ENCODE measurements at regions not wholly inside any gene's neighbourhood (a gene's known extent, or its start where the extent isn't known, plus 50 kb on each side); places are given as distances from the start of the nearest gene placed in this dataset.

- no peak for TF ChIP-seq CTCF (IDR thresholded peaks at IDR 0.05; ENCODE audit: insufficient read depth, low read depth, low read length, missing control alignments)
- peak; percentile 38 for DNase-seq (ENCODE audit: low read depth)
- H3K4me3 ChIP-seq (ENCODE audit: low read length): no peak overlapping the region
These were observed 997.6 kb upstream of the ATXN8OS start for GRCh38 chr13:69109891-69110525.

- H3K4me3 ChIP-seq (ENCODE audit: low read length): no peak overlapping the region
- no peak for TF ChIP-seq CTCF (IDR thresholded peaks at IDR 0.05; ENCODE audit: insufficient read depth, low read depth, low read length, missing control alignments)
- no peak for DNase-seq (ENCODE audit: low read depth)
These were observed 999.1 kb upstream of the ATXN8OS start for GRCh38 chr13:69108486-69108885.

GRCh38 chr13:69107436-69107835, 1000.2 kb upstream of the ATXN8OS start:
- no peak for TF ChIP-seq CTCF (IDR thresholded peaks at IDR 0.05; ENCODE audit: insufficient read depth, low read depth, low read length, missing control alignments)
- H3K4me3 ChIP-seq (ENCODE audit: low read length): no peak overlapping the region
- DNase-seq (ENCODE audit: low read depth): no peak

GRCh38 chr13:69101841-69102240, 1005.8 kb upstream of the ATXN8OS start:
- no peak for DNase-seq (ENCODE audit: low read depth)
- no peak overlapping the region for H3K4me3 ChIP-seq (ENCODE audit: low read length)
- TF ChIP-seq CTCF (IDR thresholded peaks at IDR 0.05; ENCODE audit: insufficient read depth, low read depth, low read length, missing control alignments): no peak

GRCh38 chr13:69094485-69094884, 1013.1 kb upstream of the ATXN8OS start:
- no peak for TF ChIP-seq CTCF (IDR thresholded peaks at IDR 0.05; ENCODE audit: insufficient read depth, low read depth, low read length, missing control alignments)

GRCh38 chr13:69092615-69093322, 1014.9 kb upstream of the ATXN8OS start:
- no peak overlapping the region for H3K4me3 ChIP-seq (ENCODE audit: low read length)
- no peak for DNase-seq (ENCODE audit: low read depth)
- TF ChIP-seq CTCF (IDR thresholded peaks at IDR 0.05; ENCODE audit: insufficient read depth, low read depth, low read length, missing control alignments): no peak

More at GRCh38 chr13:69094485-69094884, 1013.1 kb upstream of the ATXN8OS start:
- H3K4me3 ChIP-seq (ENCODE audit: low read length): no peak overlapping the region
- no peak for DNase-seq (ENCODE audit: low read depth)

All from epithelial cell of esophagus (primary cell).